HCT116 (cell line): ENCODE measurements at regions not wholly inside any gene's neighbourhood (a gene's known extent, or its start where the extent isn't known, plus 50 kb on each side); places are given as distances from the start of the nearest gene placed in this dataset.

Source experiments
- ATAC-seq: fragments of 200-7000 bp; cut with Tn5 transposase; 2 replicates; pipeline ENCODE4 v1.9.1; 2020; ENCODE audit warnings: mild to moderate bottlenecking, moderate library complexity
- BruUV-seq: library from RNA; stranded (reverse); fragments of 400-500 nt; replicated peaks from 2 replicates; lab custom pipeline; 2021; lab: Mats Ljungman, UMichigan
- CTCF ChIA-PET: fragments of 300-600 bp; sonication (Branson Sonifier 250); formaldehyde crosslinking; loops from one replicate; lab custom pipeline; 2021; ENCODE audit warnings: antibody characterized with exemption; lab: Charles Lee
- POLR2A ChIA-PET: fragments of 300-600, 350-600 bp; sonication (Branson Sonifier 250); formaldehyde crosslinking; loops from one replicate; lab custom pipeline; 2021; ENCODE audit warnings: antibody characterized with exemption; lab: Charles Lee
- RAD21 ChIA-PET, 2 experiments: fragments of 300-600 bp; sonication (Branson Sonifier 250); formaldehyde crosslinking; loops; one replicate each; lab custom pipeline; 2023; ENCODE audit warnings: low total read pairs in 2 of 2; ENCODE audit not compliant: uncharacterized antibody in 2 of 2, unreplicated experiment in 2 of 2, low non-redundant PET in 1 of 2; lab: Charles Lee
- DNase-seq: peaks from one replicate; pipeline ENCODE4 v3.0.0-alpha.2; 2010; ENCODE audit warnings: low read depth, low spot score
- H2AFZ ChIP-seq: fragments of 200-600 bp; shearing (Covaris generic), sonication (generic); 2 replicates; pipeline ENCODE4 v1.6.1; 2017; ENCODE audit warnings: low read depth, mixed run types, mixed read lengths, antibody characterized with exemption, low read length; ENCODE audit not compliant: poor library complexity, severe bottlenecking
- H3K27ac ChIP-seq: 2 replicates; pipeline ENCODE4 v1.5.1; 2012; ENCODE audit warnings: low read depth, low read length
- H3K27me3 ChIP-seq: fragments of 200-600 bp; sonication (generic); 2 replicates; pipeline ENCODE4 v1.6.1; 2016; ENCODE audit warnings: mixed run types, low read length, mixed read lengths; ENCODE audit not compliant: insufficient read depth
- H3K36me3 ChIP-seq, 2 experiments: fragments of 200-500 bp in 1 of 2; fragments of 200-600 bp in 1 of 2; sonication (Bioruptor generic) in 1 of 2; sonication (generic) in 1 of 2; 2 replicates each; pipeline versions ENCODE4 v1.5.1 to v1.6.1; 2014 to 2016; ENCODE audit warnings: low read length in 2 of 2, inconsistent platforms in 1 of 2, mixed read lengths in 1 of 2, mixed run types in 1 of 2; ENCODE audit not compliant: insufficient read depth in 2 of 2, control insufficient read depth in 1 of 2
- H3K4me1 ChIP-seq, 2 experiments: fragments of 200-600 bp in 1 of 2; sonication (generic) in 1 of 2; 2 replicates each; pipeline versions ENCODE4 v1.5.1 to v1.6.1; 2012 to 2017; ENCODE audit warnings: low read length in 2 of 2, inconsistent platforms in 1 of 2, mild to moderate bottlenecking in 1 of 2, mixed read lengths in 1 of 2, mixed run types in 1 of 2, moderate library complexity in 1 of 2; ENCODE audit not compliant: insufficient read depth in 2 of 2, control insufficient read depth in 1 of 2
- H3K4me2 ChIP-seq: fragments of 200-600 bp; sonication (generic); 2 replicates; pipeline ENCODE4 v1.6.1; 2017; ENCODE audit warnings: mixed run types, low read length, mixed read lengths
- H3K4me3 ChIP-seq, 2 experiments: fragments of 200-600 bp in 1 of 2; sonication (generic) in 1 of 2; replicated peaks in 1 of 2; 2 replicates each; pipeline ENCODE4 v1.5.1; 2011 to 2016; ENCODE audit warnings: low read length in 2 of 2, control low read depth in 1 of 2, low read depth in 1 of 2, mild to moderate bottlenecking in 1 of 2, mixed read lengths in 1 of 2, mixed run types in 1 of 2
- H3K79me2 ChIP-seq: fragments of 200-600 bp; sonication (generic); 2 replicates; pipeline ENCODE4 v1.6.1; 2017; ENCODE audit warnings: mild to moderate bottlenecking, mixed run types, low read length, moderate library complexity, mixed read lengths; ENCODE audit not compliant: insufficient read depth
- H3K9ac ChIP-seq: fragments of 200-600 bp; sonication (generic); 2 replicates; pipeline ENCODE4 v1.6.1; 2016; ENCODE audit warnings: low read length, mixed read lengths
- H3K9me2 ChIP-seq: fragments of 200-600 bp; sonication (generic), shearing (Covaris generic); 2 replicates; pipeline ENCODE4 v1.6.1; 2017; ENCODE audit warnings: mixed run types, mild to moderate bottlenecking, moderate library complexity; ENCODE audit not compliant: insufficient read depth
- H3K9me3 ChIP-seq, 2 experiments: fragments of 200-500 bp in 1 of 2; fragments of 200-600 bp in 1 of 2; sonication (Bioruptor generic) in 1 of 2; sonication (generic) in 1 of 2; 2 replicates each; pipeline ENCODE4 v1.6.1; 2014 to 2017; ENCODE audit warnings: low read length in 2 of 2, mixed read lengths in 2 of 2, inconsistent platforms in 1 of 2, low read depth in 1 of 2, mild to moderate bottlenecking in 1 of 2, mixed run types in 1 of 2, moderate library complexity in 1 of 2; ENCODE audit not compliant: control insufficient read depth in 1 of 2, insufficient read depth in 1 of 2
- H4K20me1 ChIP-seq: fragments of 200-600 bp; sonication (generic), shearing (Covaris generic); 2 replicates; pipeline ENCODE4 v1.6.1; 2017; ENCODE audit warnings: mixed run types, mild to moderate bottlenecking, moderate library complexity; ENCODE audit not compliant: insufficient read depth
- ELF1 ChIP-seq: IDR thresholded peaks from 2 replicates; pipeline ENCODE4 v1.6.1; 2012; ENCODE audit warnings: low read depth, borderline replicate concordance
- EZH2 ChIP-seq: fragments of 200-600 bp; sonication (generic); IDR thresholded peaks from 2 replicates; pipeline ENCODE4 v1.6.1; 2017; ENCODE audit warnings: antibody characterized with exemption, mixed run types
- EZH2phosphoT487 ChIP-seq: fragments of 200-600 bp; IDR thresholded peaks from 2 replicates; pipeline ENCODE4 v1.6.1; 2018; ENCODE audit warnings: antibody characterized with exemption, borderline replicate concordance
- FOSL1 ChIP-seq: IDR thresholded peaks from 2 replicates; pipeline ENCODE4 v1.6.1; 2012; ENCODE audit warnings: low read depth
- JUND ChIP-seq: IDR thresholded peaks from 2 replicates; pipeline ENCODE4 v1.6.1; 2012
- POLR2AphosphoS5 ChIP-seq: IDR thresholded peaks from 2 replicates; pipeline ENCODE4 v1.6.1; 2011; ENCODE audit warnings: mild to moderate bottlenecking, low read depth, low read length, moderate library complexity
- RAD21 ChIP-seq: IDR thresholded peaks from 2 replicates; pipeline ENCODE4 v1.6.1; 2012; ENCODE audit warnings: low read depth, mild to moderate bottlenecking
- SRF ChIP-seq: IDR thresholded peaks from 2 replicates; pipeline ENCODE4 v1.6.1; 2012; ENCODE audit warnings: low read depth
- ZFX ChIP-seq: fragments of 450-650 bp; IDR thresholded peaks from 2 replicates; pipeline ENCODE4 v1.6.1; 2017
- ZNF274 ChIP-seq: fragments of 200-500 bp; sonication (Bioruptor generic); IDR thresholded peaks from 2 replicates; pipeline ENCODE4 v1.6.1; 2014; ENCODE audit warnings: mild to moderate bottlenecking, low read depth, low read length, inconsistent platforms
- intact Hi-C: fragments of 100-400 bp; cut with micrococcal nuclease; formaldehyde crosslinking; loops from 2 replicates; pipeline ENCODE4 v1.10.0; 2022
- TF ChIP-seq, protein P1 (sequence below): IDR thresholded peaks from 2 replicates; pipeline ENCODE4 v1.6.1; 2011; ENCODE audit warnings: mild to moderate bottlenecking, low read length, moderate library complexity; ENCODE audit not compliant: insufficient replicate concordance; ENCODE audit errors: extremely low read depth
- TF ChIP-seq, protein P2 (sequence below), 3 experiments: fragments of 200-600 bp in 1 of 3; sonication (generic) in 1 of 3; IDR thresholded peaks in 2 of 3; conservative IDR thresholded peaks in 1 of 3; 2 replicates each; pipeline ENCODE4 v1.5.1; 2012 to 2017; ENCODE audit warnings: low read depth in 2 of 3, low read length in 2 of 3, antibody characterized with exemption in 1 of 3, borderline replicate concordance in 1 of 3, control low read depth in 1 of 3, mild to moderate bottlenecking in 1 of 3, mixed read lengths in 1 of 3, mixed run types in 1 of 3, moderate library complexity in 1 of 3; ENCODE audit not compliant: insufficient read depth in 1 of 3

DNA sequence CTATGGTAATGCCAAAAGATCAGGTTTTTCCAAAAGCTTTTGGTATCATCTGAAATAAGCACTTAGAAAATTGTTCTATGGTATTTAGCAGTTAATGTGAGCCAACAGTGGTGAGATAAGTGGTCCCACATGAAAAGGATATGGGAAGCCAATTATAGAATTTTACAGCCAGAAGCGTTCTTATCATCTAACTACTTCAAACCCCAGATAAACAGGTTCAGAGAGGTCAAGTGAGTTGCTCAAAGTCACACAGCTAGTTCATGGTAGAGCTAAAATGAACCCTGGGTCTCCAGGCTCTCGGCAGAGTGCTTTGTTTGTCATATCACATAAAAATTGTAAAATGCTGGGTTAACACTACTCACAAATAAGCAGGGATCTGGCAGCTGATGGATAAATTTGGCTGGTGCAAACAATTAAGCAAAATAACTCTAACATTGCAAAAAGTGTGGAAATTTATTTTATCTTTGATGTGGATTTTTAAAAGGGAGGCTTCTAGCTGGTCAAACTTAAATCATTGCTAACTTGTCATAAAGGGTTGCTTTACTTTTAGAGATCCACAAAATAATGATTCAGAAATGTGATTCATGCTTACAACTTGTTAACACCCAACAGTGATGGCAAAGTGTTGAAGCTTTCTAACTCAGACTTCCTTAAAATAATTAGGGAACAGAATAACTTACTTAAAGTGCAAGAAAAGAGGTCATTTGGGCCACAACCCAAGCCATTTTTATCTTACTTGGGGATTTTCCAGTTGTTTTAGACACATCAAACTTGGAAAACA lies 202.8 kb upstream of the TBC1D5 start (continued):
- TF ChIP-seq, protein P1, sequence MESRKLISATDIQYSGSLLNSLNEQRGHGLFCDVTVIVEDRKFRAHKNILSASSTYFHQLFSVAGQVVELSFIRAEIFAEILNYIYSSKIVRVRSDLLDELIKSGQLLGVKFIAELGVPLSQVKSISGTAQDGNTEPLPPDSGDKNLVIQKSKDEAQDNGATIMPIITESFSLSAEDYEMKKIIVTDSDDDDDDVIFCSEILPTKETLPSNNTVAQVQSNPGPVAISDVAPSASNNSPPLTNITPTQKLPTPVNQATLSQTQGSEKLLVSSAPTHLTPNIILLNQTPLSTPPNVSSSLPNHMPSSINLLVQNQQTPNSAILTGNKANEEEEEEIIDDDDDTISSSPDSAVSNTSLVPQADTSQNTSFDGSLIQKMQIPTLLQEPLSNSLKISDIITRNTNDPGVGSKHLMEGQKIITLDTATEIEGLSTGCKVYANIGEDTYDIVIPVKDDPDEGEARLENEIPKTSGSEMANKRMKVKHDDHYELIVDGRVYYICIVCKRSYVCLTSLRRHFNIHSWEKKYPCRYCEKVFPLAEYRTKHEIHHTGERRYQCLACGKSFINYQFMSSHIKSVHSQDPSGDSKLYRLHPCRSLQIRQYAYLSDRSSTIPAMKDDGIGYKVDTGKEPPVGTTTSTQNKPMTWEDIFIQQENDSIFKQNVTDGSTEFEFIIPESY = no peak
- no peak for TF ChIP-seq ZNF274
- TF ChIP-seq, protein P2, sequence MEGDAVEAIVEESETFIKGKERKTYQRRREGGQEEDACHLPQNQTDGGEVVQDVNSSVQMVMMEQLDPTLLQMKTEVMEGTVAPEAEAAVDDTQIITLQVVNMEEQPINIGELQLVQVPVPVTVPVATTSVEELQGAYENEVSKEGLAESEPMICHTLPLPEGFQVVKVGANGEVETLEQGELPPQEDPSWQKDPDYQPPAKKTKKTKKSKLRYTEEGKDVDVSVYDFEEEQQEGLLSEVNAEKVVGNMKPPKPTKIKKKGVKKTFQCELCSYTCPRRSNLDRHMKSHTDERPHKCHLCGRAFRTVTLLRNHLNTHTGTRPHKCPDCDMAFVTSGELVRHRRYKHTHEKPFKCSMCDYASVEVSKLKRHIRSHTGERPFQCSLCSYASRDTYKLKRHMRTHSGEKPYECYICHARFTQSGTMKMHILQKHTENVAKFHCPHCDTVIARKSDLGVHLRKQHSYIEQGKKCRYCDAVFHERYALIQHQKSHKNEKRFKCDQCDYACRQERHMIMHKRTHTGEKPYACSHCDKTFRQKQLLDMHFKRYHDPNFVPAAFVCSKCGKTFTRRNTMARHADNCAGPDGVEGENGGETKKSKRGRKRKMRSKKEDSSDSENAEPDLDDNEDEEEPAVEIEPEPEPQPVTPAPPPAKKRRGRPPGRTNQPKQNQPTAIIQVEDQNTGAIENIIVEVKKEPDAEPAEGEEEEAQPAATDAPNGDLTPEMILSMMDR (IDR thresholded peaks at IDR 0.05 in 2 of 3, conservative IDR thresholded peaks at IDR 0.05 in 1 of 3; ENCODE audit: borderline replicate concordance in 1 of 3, insufficient read depth in 1 of 3, low read depth in 2 of 3, low read length in 2 of 3) = no peak

DNA sequence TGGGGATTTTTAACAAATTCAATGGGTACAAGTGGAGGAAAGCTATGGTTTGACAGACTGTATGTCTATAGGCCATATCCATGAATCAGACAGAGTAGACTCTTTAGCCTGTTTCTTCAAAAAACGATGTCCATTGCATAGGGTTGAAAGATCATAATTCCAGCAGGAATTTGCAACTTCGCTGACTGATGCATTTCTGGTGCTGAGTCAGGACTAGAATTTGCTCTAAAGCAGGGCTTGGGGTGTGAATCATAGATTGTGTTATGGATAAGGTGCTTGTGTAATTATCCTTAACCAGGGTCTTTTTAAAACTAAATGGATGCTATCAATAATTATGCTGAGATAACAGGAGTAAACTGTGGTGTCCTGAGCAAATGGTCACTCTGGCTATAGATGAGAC lies 200.4 kb upstream of the TBC1D5 start:
- DNase-seq = no peak

More for the DNA sequence above, 200.4 kb upstream of the TBC1D5 start:
- Histone ChIP-seq H3K9me2 (no peaks in the 10 kb centered on the region), H3K4me2 (no peak overlapping the region), H3K4me1 (no peaks in the 10 kb centered on the region), H3K27ac (no peak overlapping the region), H3K4me3 (no peak overlapping the region), H4K20me1 (no peaks in the 10 kb centered on the region), H3K9ac (no peak overlapping the region), H3K79me2 (no peaks in the 10 kb centered on the region), H3K9me3 (no peaks in the 10 kb centered on the region), H3K27me3 (no peaks in the 10 kb centered on the region), H3K36me3 (no peaks in the 10 kb centered on the region), H2AFZ (no peak overlapping the region)
- intact Hi-C loops = no loop called here
- TF ChIP-seq ZFX = no peak
- no peak for TF ChIP-seq EZH2
- TF ChIP-seq ELF1 = no peak
- TF ChIP-seq POLR2AphosphoS5 = no peak
- TF ChIP-seq SRF = no peak
- no peak for TF ChIP-seq ZNF274
- no peak for TF ChIP-seq EZH2phosphoT487
- no peak for TF ChIP-seq RAD21
- no peak for TF ChIP-seq FOSL1
- TF ChIP-seq JUND = no peak
- POLR2A ChIA-PET = no interaction called here
- CTCF ChIA-PET = no interaction called here
- no peak for ATAC-seq
- RAD21 ChIA-PET = no interaction called here
- BruUV-seq = no TSS peak
